GM19351 (cell line): ENCODE measurements at regions not wholly inside any gene's neighbourhood (a gene's known extent, or its start where the extent isn't known, plus 50 kb on each side); places are given as distances from the start of the nearest gene placed in this dataset.
"Not testable (repeated sequence)": the region's sequence is repeated elsewhere in the genome, so short reads cannot be mapped to it uniquely, and the experiment has no call there.

Experiments used
- ATAC-seq: cut with Tn5 transposase; IDR thresholded peaks from one replicate; pipeline ENCODE4 v1.9.1; 2021; ENCODE audit warnings: mild to moderate bottlenecking, moderate library complexity; ENCODE audit not compliant: unreplicated experiment

- no peak for ATAC-seq
Observed at GRCh38 chr4:38411981-38412536, 251.9 kb upstream of the KLF3 start.

DNA sequence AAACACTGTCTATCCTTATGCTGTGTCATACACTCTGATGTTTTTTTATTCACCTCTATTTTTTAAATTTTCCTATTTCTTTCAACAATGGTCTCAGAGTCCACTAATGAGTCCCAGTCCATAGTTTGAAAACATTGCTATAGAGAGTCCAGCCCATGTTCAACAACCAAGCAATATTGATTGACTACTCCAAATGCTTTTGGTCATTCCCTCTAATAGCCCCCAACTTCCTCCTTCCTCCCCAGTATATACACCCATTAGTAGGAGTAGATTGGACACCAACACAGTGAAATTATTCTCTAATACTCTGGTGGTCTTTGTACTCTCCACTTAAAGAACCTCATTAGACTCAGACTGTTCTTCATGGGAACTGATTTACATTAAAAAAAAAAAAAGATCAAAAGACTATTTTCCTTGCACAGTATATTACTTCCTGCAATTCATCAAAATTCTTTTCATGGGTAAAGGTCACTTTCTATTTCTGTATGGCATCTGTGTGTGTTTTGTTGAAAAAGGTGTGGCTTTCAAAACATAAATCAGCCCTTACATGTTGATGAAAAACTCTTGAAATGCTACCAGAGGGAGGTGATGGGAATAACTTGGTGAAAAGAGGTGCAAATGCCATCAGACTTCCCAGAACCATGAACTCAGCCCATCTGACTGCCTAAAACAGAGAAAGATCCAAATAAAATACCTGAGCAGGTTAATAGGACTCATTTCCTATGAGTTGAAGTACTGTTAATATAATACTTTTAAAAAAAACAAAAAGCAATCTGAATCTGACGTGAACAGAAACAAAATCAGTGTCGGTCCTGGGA is 250.3 kb upstream of the KLF3 start:
- ATAC-seq = no peak

GRCh38 chr4:38414410-38414809 is 249.6 kb upstream of the KLF3 start:
- ATAC-seq = no peak

GRCh38 chr4:38415682-38416081 is 248.3 kb upstream of the KLF3 start:
- no peak for ATAC-seq

- ATAC-seq = no peak
Observed at GRCh38 chr4:38416450-38417014, 247.5 kb upstream of the KLF3 start.

DNA sequence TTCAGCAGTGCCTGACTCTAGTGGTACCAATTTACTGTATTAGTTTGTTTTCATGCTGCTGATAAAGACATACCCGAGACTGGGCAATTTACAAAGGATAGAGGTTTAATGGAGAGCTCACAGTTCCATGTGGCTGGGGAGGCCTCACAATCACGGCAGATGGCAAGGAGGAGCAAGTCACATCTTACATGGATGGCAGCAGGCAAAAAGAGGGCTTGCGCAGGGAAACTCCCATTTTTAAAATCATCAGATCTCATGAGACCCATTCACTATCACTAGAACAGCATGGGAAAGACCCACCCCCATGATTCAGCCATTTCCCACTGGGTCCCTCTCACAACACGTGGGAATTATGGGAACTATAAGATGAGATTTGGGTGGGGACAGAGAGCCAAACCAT is 243.7 kb upstream of the KLF3 start:
- not testable (repeated sequence) for ATAC-seq

DNA sequence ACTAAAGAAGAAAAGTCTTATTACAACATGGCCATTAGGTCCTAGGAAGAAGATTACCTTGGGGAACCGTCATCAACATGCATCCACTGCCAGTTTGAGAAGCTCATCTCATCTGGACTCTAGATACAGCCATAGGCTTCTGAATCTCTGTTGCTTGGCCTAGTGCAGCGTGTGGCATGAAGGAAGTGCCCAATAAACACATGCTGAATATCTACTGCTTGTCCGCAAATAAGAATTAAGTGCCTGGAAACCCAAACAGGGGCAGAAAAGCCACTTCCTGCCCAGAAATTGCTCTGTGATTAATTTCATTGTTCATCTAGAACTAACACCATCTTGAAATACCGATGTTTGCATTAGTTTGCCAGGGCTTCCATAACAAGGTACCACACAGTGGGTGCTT is 241.1 kb upstream of the KLF3 start:
- ATAC-seq = no peak

DNA sequence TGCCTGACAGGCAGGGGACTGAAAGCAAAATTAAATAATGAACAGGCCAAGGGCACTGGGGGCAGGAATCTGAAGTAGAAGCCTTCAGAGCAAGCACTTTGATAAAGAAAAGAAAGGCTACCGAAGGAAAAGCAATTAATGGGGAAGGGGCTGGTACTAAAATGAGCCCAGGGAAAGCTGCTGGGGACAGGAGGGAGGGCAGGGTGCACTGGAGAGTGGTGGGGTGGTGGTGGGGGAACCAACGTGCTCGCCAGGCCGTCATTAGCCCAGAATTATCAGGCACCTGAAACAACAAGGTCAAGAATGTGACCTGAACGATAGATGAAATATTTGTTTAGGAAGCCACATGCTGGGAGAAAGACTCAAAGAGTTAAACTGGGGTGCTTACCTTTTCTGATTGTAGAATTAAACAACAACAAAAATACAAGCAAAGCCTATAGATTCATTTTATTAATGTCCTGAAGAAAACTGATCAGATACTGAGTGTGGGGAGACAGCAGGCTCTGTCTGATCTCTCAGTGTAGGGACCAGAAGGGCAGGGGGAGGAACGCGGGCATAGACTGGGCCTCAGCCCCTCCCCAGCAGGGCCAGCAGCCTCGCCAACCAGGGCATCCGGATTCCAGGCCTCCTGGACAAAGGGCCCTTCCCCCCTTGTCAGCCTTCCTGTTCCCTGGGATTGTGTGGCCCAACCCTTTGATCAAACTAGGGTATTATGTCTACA is 239.7 kb upstream of the KLF3 start:
- no peak for ATAC-seq

DNA sequence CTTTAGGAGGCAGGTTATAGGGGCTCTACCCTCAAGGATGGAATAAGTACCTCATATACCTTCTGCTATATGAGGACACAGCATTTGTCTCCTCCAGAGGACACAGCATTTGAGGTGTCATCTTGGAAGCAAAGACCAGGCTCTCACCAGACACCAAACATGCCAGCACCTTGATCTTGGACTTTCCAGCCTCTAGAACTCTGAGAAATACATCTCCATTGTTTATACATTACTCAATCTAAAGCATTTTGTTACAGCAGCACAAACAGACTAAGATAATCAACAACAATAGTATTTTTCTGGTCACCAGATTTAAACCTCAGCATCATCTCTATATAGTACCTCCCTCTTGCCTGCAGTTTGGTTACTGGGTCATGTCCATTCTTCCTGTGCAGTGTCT is 237.5 kb upstream of the KLF3 start:
- no peak for ATAC-seq

- ATAC-seq = no peak
Observed at GRCh38 chr4:38430841-38431240, 233.2 kb upstream of the KLF3 start.

- no peak for ATAC-seq
Observed at GRCh38 chr4:38442073-38442788, 221.8 kb upstream of the KLF3 start.

- no peak for ATAC-seq
Observed at GRCh38 chr4:38449506-38450174, 214.4 kb upstream of the KLF3 start.

GRCh38 chr4:38452009-38452408 is 212.0 kb upstream of the KLF3 start:
- ATAC-seq = no peak

- no peak for ATAC-seq
Observed at GRCh38 chr4:38452542-38452941, 211.5 kb upstream of the KLF3 start.

GRCh38 chr4:38453253-38453881 is 210.6 kb upstream of the KLF3 start:
- no peak for ATAC-seq

DNA sequence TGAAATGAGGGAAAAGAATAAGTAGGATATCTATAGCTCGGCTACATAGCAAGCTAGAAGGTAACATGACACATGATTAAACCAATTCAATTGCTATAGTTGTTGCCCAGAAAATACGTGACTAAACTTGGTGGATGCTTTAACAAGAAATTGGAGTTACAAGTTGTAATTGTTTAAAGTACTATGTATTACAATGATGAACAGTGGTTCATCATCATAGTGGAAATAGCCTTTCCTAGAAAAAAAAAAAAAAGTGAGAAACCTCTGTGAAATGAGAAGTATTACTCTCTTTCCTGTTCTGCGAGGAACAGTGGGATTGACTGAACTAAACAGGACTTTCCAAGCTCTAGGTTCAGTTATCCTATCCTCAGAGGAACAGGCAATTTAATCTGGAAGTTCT is 209.7 kb upstream of the KLF3 start:
- no peak for ATAC-seq

- peak; percentile 83 for ATAC-seq
Observed at GRCh38 chr4:38455092-38455862, 208.7 kb upstream of the KLF3 start.

DNA sequence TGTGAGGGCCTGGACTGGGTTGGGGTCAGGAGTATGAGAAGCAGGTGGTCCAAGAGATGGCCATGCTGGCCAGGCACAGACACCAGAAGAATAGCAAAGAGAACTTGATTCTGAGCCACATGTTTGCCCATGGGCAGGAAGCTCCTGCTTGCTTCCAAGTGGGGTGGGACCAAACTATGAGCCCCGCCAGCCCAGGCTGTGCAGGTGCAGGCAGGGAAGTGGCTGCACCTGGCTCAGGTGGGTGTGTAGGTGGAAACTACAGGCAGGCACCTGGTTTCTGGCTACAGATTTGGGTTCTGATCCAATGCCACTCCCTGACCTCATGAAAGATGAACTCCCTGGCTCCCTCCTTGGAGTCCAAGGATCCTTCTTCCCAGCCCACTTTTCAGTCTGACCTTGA is 207.9 kb upstream of the KLF3 start:
- ATAC-seq = no peak

GRCh38 chr4:38461342-38461741 is 202.7 kb upstream of the KLF3 start:
- ATAC-seq = no peak
